HCT116 (cell line): ENCODE measurements at regions not wholly inside any gene's neighbourhood (a gene's known extent, or its start where the extent isn't known, plus 50 kb on each side); places are given as distances from the start of the nearest gene placed in this dataset.

Experiments used
- ATAC-seq: fragments of 200-7000 bp; cut with Tn5 transposase; 2 replicates; pipeline ENCODE4 v1.9.1; 2020; ENCODE audit warnings: mild to moderate bottlenecking, moderate library complexity
- BruUV-seq: library from RNA; stranded (reverse); fragments of 400-500 nt; replicated peaks from 2 replicates; lab custom pipeline; 2021; lab: Mats Ljungman, UMichigan
- CTCF ChIA-PET: fragments of 300-600 bp; sonication (Branson Sonifier 250); formaldehyde crosslinking; loops from one replicate; lab custom pipeline; 2021; ENCODE audit warnings: antibody characterized with exemption; lab: Charles Lee
- POLR2A ChIA-PET: fragments of 300-600, 350-600 bp; sonication (Branson Sonifier 250); formaldehyde crosslinking; loops from one replicate; lab custom pipeline; 2021; ENCODE audit warnings: antibody characterized with exemption; lab: Charles Lee
- RAD21 ChIA-PET, 2 experiments: fragments of 300-600 bp; sonication (Branson Sonifier 250); formaldehyde crosslinking; loops; one replicate each; lab custom pipeline; 2023; ENCODE audit warnings: low total read pairs in 2 of 2; ENCODE audit not compliant: uncharacterized antibody in 2 of 2, unreplicated experiment in 2 of 2, low non-redundant PET in 1 of 2; lab: Charles Lee
- DNase-seq: peaks from one replicate; pipeline ENCODE4 v3.0.0-alpha.2; 2010; ENCODE audit warnings: low read depth, low spot score
- H2AFZ ChIP-seq: fragments of 200-600 bp; shearing (Covaris generic), sonication (generic); 2 replicates; pipeline ENCODE4 v1.6.1; 2017; ENCODE audit warnings: low read depth, mixed run types, mixed read lengths, antibody characterized with exemption, low read length; ENCODE audit not compliant: poor library complexity, severe bottlenecking
- H3K27ac ChIP-seq: 2 replicates; pipeline ENCODE4 v1.5.1; 2012; ENCODE audit warnings: low read depth, low read length
- H3K27me3 ChIP-seq: fragments of 200-600 bp; sonication (generic); 2 replicates; pipeline ENCODE4 v1.6.1; 2016; ENCODE audit warnings: mixed run types, low read length, mixed read lengths; ENCODE audit not compliant: insufficient read depth
- H3K36me3 ChIP-seq, 2 experiments: fragments of 200-500 bp in 1 of 2; fragments of 200-600 bp in 1 of 2; sonication (Bioruptor generic) in 1 of 2; sonication (generic) in 1 of 2; 2 replicates each; pipeline versions ENCODE4 v1.5.1 to v1.6.1; 2014 to 2016; ENCODE audit warnings: low read length in 2 of 2, inconsistent platforms in 1 of 2, mixed read lengths in 1 of 2, mixed run types in 1 of 2; ENCODE audit not compliant: insufficient read depth in 2 of 2, control insufficient read depth in 1 of 2
- H3K4me1 ChIP-seq, 2 experiments: fragments of 200-600 bp in 1 of 2; sonication (generic) in 1 of 2; 2 replicates each; pipeline versions ENCODE4 v1.5.1 to v1.6.1; 2012 to 2017; ENCODE audit warnings: low read length in 2 of 2, inconsistent platforms in 1 of 2, mild to moderate bottlenecking in 1 of 2, mixed read lengths in 1 of 2, mixed run types in 1 of 2, moderate library complexity in 1 of 2; ENCODE audit not compliant: insufficient read depth in 2 of 2, control insufficient read depth in 1 of 2
- H3K4me2 ChIP-seq: fragments of 200-600 bp; sonication (generic); 2 replicates; pipeline ENCODE4 v1.6.1; 2017; ENCODE audit warnings: mixed run types, low read length, mixed read lengths
- H3K4me3 ChIP-seq, 2 experiments: fragments of 200-600 bp in 1 of 2; sonication (generic) in 1 of 2; replicated peaks in 1 of 2; 2 replicates each; pipeline ENCODE4 v1.5.1; 2011 to 2016; ENCODE audit warnings: low read length in 2 of 2, control low read depth in 1 of 2, low read depth in 1 of 2, mild to moderate bottlenecking in 1 of 2, mixed read lengths in 1 of 2, mixed run types in 1 of 2
- H3K79me2 ChIP-seq: fragments of 200-600 bp; sonication (generic); 2 replicates; pipeline ENCODE4 v1.6.1; 2017; ENCODE audit warnings: mild to moderate bottlenecking, mixed run types, low read length, moderate library complexity, mixed read lengths; ENCODE audit not compliant: insufficient read depth
- H3K9ac ChIP-seq: fragments of 200-600 bp; sonication (generic); 2 replicates; pipeline ENCODE4 v1.6.1; 2016; ENCODE audit warnings: low read length, mixed read lengths
- H3K9me2 ChIP-seq: fragments of 200-600 bp; sonication (generic), shearing (Covaris generic); 2 replicates; pipeline ENCODE4 v1.6.1; 2017; ENCODE audit warnings: mixed run types, mild to moderate bottlenecking, moderate library complexity; ENCODE audit not compliant: insufficient read depth
- H3K9me3 ChIP-seq, 2 experiments: fragments of 200-500 bp in 1 of 2; fragments of 200-600 bp in 1 of 2; sonication (Bioruptor generic) in 1 of 2; sonication (generic) in 1 of 2; 2 replicates each; pipeline ENCODE4 v1.6.1; 2014 to 2017; ENCODE audit warnings: low read length in 2 of 2, mixed read lengths in 2 of 2, inconsistent platforms in 1 of 2, low read depth in 1 of 2, mild to moderate bottlenecking in 1 of 2, mixed run types in 1 of 2, moderate library complexity in 1 of 2; ENCODE audit not compliant: control insufficient read depth in 1 of 2, insufficient read depth in 1 of 2
- H4K20me1 ChIP-seq: fragments of 200-600 bp; sonication (generic), shearing (Covaris generic); 2 replicates; pipeline ENCODE4 v1.6.1; 2017; ENCODE audit warnings: mixed run types, mild to moderate bottlenecking, moderate library complexity; ENCODE audit not compliant: insufficient read depth
- CTCF ChIP-seq, 3 experiments: fragments of 200-600 bp in 1 of 3; sonication (generic) in 1 of 3; IDR thresholded peaks in 2 of 3; conservative IDR thresholded peaks in 1 of 3; 2 replicates each; pipeline ENCODE4 v1.5.1; 2012 to 2017; ENCODE audit warnings: low read depth in 2 of 3, low read length in 2 of 3, antibody characterized with exemption in 1 of 3, borderline replicate concordance in 1 of 3, control low read depth in 1 of 3, mild to moderate bottlenecking in 1 of 3, mixed read lengths in 1 of 3, mixed run types in 1 of 3, moderate library complexity in 1 of 3; ENCODE audit not compliant: insufficient read depth in 1 of 3
- POLR2A ChIP-seq: IDR thresholded peaks from 2 replicates; pipeline ENCODE4 v1.7.0; 2011; ENCODE audit warnings: borderline replicate concordance; ENCODE audit not compliant: insufficient read depth, insufficient read length; ENCODE audit errors: extremely low read depth
- POLR2AphosphoS5 ChIP-seq: IDR thresholded peaks from 2 replicates; pipeline ENCODE4 v1.6.1; 2011; ENCODE audit warnings: mild to moderate bottlenecking, low read depth, low read length, moderate library complexity
- TCF7L2 ChIP-seq: IDR thresholded peaks from 2 replicates; pipeline ENCODE4 v1.7.0; 2011; ENCODE audit warnings: borderline replicate concordance, inconsistent platforms; ENCODE audit not compliant: insufficient read depth, insufficient read length; ENCODE audit errors: extremely low read depth
- intact Hi-C: fragments of 100-400 bp; cut with micrococcal nuclease; formaldehyde crosslinking; loops from 2 replicates; pipeline ENCODE4 v1.10.0; 2022
- TF ChIP-seq, protein P1 (sequence below): IDR thresholded peaks from 2 replicates; pipeline ENCODE4 v1.6.1; 2012; ENCODE audit warnings: low read depth

GRCh38 chr2:65550246-65550645 lies 117.8 kb upstream of the SPRED2 start:
- ChIA-PET RAD21 (no interaction called here), CTCF (no interaction called here), POLR2A (no interaction called here)
- H3K9ac ChIP-seq = no peak overlapping the region
- H4K20me1 ChIP-seq = no peaks in the 10 kb centered on the region
- H3K79me2 ChIP-seq = no peaks in the 10 kb centered on the region
- BruUV-seq = no TSS peak
- no peak overlapping the region for H2AFZ ChIP-seq
- H3K4me1 ChIP-seq = peaks cover 14 to 38% of the 10 kb centered on the region in 2 experiments
- TF ChIP-seq TCF7L2 = no peak
- no peak for TF ChIP-seq POLR2AphosphoS5
- TF ChIP-seq, protein P1, sequence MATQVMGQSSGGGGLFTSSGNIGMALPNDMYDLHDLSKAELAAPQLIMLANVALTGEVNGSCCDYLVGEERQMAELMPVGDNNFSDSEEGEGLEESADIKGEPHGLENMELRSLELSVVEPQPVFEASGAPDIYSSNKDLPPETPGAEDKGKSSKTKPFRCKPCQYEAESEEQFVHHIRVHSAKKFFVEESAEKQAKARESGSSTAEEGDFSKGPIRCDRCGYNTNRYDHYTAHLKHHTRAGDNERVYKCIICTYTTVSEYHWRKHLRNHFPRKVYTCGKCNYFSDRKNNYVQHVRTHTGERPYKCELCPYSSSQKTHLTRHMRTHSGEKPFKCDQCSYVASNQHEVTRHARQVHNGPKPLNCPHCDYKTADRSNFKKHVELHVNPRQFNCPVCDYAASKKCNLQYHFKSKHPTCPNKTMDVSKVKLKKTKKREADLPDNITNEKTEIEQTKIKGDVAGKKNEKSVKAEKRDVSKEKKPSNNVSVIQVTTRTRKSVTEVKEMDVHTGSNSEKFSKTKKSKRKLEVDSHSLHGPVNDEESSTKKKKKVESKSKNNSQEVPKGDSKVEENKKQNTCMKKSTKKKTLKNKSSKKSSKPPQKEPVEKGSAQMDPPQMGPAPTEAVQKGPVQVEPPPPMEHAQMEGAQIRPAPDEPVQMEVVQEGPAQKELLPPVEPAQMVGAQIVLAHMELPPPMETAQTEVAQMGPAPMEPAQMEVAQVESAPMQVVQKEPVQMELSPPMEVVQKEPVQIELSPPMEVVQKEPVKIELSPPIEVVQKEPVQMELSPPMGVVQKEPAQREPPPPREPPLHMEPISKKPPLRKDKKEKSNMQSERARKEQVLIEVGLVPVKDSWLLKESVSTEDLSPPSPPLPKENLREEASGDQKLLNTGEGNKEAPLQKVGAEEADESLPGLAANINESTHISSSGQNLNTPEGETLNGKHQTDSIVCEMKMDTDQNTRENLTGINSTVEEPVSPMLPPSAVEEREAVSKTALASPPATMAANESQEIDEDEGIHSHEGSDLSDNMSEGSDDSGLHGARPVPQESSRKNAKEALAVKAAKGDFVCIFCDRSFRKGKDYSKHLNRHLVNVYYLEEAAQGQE = no peak
- TF ChIP-seq POLR2A = no peak
- TF ChIP-seq CTCF (IDR thresholded peaks at IDR 0.05 in 2 of 3, conservative IDR thresholded peaks at IDR 0.05 in 1 of 3; ENCODE audit: borderline replicate concordance in 1 of 3, insufficient read depth in 1 of 3, low read depth in 2 of 3, low read length in 2 of 3) = no peak
- H3K27ac ChIP-seq = no peak overlapping the region
- H3K9me3 ChIP-seq = no peaks in the 10 kb centered on the region
- no peak overlapping the region for H3K4me3 ChIP-seq
- no peaks in the 10 kb centered on the region for H3K9me2 ChIP-seq
- no peak for ATAC-seq
- no peaks in the 10 kb centered on the region for H3K27me3 ChIP-seq
- no peaks in the 10 kb centered on the region for H3K36me3 ChIP-seq
- H3K4me2 ChIP-seq = no peak overlapping the region
- no peak for DNase-seq
- intact Hi-C loops = no loop called here
